ENCODE measurements at regions not wholly inside any gene's neighbourhood (a gene's known extent, or its start where the extent isn't known, plus 50 kb on each side); places are given as distances from the start of the nearest gene placed in this dataset.
"Not testable (repeated sequence)": the region's sequence is repeated elsewhere in the genome, so short reads cannot be mapped to it uniquely, and the experiment has no call there.

DNA sequence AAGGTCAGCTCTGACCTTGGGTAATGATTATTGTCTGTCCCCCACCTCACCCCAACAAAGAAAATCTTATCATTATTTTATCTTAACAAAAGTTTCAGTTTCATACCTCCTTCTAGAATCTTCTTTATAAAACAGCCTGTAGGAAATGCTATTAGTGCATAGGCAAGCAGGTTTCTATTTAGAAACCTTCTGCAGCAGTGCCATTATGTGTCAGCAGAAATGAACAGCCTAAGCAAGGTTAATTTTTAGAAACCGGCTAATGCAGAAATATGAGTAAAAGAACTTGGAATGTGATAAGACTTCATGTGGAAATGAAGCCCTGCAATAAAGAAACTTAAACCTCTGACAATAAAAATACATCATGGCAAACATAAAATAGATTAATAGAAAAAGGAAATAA, 814.4 kb downstream of the FSCB start:
- DNase-seq (ENCODE audit: low spot score) = no peak

DNA sequence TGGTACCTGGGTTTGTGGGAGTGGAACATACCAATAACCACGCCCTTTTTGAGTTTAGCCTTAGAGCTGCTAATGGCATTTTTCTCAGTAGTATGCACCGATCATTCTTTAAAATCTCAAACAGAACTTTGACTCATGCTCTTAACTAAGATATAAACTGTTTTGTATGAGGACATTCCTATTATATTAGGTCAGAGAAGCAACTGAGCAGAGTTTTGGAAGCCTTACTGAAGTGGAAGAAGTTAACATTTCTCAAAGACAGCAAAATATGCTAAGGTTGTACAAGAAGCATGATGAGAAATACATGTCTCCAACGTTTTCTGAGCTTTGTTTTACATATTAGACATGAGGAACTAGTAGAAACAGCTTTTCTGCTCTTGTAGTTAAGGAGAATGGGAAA, 819.2 kb downstream of the FSCB start:
- DNase-seq (ENCODE audit: low spot score) = no peak

DNA sequence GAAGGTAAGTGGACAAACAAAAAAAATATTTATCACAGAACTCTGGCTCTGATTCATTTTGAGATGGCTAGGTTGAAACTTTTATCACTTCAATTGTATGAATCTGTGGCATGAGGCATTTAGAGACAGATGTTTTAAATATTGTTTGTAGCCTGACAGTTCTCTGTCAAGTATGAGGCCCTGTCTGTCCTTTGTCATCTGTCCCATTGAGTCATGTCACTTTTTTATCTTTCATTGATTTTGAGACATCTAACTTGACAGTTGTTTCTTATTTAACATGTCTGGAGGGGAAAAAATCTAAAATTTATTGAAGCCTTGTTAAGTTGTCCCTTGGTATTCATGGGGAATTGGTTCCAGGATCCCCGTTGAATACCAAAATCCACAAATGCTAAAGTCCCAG, 829.5 kb downstream of the FSCB start:
- no peak for DNase-seq (ENCODE audit: low spot score)

DNA sequence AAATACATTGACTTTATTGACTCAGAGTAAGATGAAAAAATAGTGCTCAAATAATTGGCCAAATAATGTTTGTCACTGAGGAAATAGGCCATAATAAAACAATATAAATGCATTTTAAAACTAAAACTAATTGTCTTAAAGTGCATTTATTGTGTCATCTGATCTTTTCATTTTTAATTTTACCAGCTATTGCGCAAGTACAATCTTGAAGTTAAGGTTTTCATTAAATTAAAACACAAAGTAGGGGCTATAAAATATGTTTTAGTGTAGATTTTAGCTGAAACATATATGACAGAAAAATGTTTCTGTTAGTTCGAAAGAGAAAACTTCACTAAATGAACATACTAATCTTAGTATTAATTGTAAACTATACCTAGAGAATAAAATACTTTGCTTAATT, 832.8 kb downstream of the FSCB start:
- DNase-seq (ENCODE audit: low spot score) = no peak

DNA sequence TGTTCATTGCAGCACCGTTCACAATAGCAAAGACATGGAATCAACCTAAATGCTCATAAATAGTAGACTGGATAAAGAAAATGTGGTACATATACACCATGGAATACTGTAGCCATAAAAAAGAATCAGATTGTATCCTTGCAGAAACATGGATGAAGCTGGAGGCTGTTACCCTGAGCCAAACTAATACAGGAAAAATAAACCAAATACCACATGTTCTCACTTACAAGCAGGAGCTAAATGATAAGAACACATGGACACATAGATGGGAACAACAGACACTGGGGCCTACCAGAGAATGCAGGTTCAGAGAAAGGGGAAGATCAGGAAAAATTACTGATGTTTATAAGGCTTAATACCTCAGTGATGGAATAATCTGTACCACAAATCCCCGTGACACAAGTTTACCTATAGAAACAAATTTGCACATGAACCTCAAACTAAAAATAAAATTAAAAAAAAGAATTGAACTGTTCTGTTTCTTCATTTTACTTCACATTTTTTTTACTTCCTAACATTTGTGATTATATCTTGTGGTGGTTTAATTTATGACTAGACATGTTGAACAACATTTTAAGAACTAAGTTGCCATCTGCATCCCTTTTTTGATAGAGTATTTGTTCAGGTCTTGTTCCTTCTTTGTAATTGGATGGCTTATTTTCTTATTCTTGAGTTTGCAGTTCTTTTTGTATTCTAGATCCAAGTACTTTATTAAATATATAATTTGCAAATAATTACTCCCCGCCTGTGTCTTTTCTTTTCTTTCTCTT, 835.2 kb downstream of the FSCB start:
- no peak for DNase-seq (ENCODE audit: low spot score)

DNA sequence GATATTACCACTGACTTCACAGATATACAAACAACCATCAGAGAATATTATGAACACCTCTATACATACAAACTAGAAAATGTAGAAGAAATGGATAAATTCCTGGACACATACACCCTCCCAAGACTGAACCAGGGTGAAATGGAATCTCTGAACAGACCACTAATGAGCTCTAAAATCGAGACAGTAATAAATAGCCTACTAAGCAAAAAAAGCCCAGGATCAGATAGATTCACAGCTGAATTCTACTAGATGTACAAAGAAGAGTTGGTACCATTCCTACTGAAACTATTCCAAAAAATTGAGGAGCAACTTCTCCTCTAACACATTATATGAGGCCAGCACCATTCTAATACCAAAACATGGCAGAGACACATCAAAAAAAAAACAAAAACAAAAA, 837.7 kb downstream of the FSCB start:
- no peak for DNase-seq (ENCODE audit: low spot score)

DNA sequence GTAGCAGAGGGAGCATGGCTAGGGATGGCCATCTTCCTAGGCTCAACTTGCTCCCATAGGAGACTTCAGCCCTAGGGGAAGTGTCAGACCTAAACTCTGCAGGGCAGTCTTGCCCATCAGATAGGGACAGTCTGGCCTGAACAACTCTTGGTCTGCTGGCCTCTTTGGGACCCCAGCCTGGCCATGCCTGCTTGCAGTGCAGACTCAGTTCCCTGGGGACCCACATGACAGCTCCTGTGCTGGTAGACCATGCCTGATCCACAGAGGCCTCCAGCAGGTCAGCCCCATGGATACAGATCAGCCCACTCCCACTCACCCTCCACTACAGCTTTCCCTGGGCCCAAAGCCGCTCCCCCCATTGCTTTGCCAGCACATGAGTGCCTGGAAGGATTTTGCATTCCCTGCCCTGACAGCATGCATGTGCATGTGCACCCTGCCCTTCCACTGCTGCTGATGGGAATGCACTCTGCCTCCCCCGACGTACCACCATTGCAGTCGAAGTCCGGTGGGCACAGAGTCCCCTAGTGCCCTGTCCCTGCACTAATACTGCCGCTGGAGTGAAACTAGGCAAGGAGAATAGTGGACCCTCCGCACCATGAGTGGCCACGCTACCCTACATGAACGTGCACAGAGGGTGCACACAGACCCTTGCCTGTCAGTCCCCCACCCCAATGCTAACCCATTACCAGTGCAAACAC, 841.4 kb downstream of the FSCB start:
- DNase-seq (ENCODE audit: low spot score) = no peak

DNA sequence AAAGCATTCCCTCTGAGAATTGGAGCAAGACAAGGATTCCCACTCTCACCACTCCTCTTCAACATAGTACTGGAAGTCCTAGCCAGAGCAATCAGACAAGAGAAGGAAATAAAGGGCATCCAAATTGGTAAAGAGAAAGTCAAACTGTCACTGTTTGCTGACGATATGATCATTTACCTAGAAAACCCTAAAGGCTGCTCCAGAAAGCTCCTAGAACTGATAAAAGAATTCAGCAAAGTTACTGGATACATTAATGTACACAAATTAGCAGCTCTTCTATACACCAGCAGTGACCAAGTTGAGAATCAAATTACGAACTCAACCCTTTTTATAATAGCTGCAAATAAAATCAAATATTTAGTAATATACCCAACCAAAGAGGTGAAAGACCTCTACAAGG, 851.9 kb downstream of the FSCB start:
- not testable (repeated sequence) for DNase-seq (ENCODE audit: low spot score)

DNA sequence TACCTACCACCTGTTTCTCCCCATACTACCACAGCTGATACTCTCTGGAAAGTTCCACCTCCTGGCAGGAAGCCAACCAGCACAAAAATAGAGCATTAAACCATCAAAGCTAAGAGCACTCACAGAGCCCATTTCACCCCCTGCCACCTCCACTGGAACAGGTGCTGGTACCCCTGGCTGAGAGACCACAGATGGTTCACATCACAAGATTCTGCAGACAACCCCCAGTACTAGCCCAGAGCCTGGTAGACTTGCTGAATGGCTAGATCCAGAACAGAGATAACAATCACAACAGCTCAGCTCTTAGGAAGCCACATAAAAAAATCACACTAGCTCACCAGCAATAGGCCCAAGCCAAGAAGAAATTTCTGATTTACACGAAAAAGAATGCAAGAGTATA, 855.2 kb downstream of the FSCB start:
- no peak for DNase-seq (ENCODE audit: low spot score)

DNA sequence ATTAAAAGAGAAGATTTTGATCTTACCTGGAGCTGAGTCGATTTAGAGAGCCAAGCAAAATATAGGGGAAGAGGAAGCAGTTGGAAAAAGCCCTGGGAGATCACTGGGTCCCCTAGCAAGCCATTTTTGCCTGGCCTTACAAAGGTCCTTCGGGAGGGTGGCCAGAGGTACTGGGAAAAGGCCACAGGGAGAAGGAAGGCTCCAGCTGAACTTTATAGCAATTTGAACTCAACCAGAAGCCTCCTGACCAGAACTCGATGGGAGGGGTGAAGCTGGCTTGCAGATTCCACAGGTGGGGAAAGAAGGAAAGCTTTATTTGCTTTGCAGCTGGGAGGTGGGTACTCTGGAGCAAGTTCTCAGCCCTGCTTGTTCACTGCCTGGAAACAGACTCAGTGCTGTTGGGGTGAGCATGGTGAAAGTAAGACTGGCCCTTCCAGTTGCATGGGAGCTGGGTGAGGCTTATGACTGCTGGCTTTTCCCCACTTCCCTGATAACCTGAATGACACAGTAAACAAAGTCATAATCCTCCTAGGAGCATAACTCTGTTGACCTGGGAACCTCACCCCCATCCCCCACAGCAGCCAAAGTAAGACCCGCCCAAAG, 855.8 kb downstream of the FSCB start:
- no peak for DNase-seq (ENCODE audit: low spot score)

DNA sequence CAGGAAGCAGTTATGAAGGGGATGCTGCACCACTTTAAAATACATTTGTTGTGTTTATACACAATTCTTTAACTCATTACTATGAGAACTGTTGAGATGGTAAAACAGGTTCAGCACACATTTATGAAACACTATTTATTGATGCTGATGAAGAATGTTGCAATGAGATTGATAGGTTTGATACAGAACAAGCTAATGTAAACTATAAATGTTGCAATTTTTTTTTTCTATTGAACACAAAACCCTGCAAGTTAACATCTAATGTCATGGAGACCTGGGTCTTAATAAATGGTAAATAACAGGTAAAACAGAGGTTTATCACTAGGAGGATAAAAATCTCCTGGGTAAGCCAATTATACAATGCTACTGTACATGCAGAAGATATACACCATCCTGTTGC, 857.6 kb downstream of the FSCB start:
- DNase-seq (ENCODE audit: low spot score) = no peak

DNA sequence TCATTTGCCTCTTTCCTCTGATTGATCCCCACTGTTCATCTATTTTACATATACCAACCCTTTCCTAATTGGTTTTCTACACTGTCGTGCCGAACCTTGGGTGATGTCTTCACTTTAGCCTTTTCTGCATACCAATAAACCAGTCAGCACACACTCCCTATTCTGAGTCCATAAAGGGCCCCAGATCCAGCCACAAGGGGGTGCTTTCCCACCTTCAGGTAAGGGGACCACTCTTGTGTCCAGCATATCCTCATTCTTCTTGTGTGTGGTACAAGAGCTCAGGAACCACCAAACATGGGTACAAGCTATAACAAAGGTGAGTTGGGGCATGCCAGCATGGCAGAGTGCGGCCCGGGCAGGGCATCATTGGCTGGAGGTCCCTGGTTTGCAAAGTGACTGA, 859.8 kb downstream of the FSCB start:
- DNase-seq (ENCODE audit: low spot score) = no peak

DNA sequence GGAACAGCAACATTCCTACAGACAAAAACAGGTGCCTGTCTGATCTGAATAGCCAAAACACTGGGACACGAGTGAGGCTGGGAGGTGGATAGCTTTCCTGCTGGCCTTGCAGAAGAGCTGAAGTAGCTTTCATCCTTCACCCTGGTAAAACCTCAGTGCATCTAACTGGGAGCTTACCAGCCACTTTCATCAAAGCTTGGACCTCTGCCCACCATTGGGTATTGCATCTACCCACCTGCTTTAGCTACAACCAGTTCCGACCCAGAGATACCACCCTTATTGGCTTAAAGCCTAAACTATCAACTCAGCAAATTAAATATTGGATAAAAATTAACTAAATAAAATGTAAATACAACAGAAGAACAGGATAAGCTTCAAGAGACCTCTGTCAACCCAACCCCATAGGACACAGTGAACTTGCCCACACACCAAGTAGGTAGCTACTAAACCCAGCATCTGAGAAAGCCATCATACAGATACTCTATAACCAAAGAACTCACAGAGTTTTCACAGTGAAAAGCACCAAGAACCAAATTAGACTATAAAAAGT, 866.3 kb downstream of the FSCB start:
- DNase-seq (ENCODE audit: low spot score) = no peak

DNA sequence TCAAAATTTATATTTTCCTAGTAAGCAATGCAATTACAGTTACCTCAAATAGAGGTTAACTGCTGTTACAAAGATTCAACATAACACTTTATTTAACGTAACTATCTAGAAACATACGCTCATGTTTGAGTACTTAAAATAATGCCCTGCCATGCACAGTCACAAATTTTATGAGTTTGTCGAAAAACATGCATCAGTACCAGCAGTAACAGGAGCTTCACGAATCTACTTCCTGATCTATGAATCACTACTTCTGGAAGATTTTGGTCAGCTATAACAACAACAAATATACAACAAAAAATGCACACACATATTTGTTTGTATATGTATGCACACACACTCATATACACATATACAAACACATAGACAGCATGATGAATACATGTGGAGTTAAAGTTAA, 881.8 kb downstream of the FSCB start:
- no peak for DNase-seq (ENCODE audit: low spot score)

DNA sequence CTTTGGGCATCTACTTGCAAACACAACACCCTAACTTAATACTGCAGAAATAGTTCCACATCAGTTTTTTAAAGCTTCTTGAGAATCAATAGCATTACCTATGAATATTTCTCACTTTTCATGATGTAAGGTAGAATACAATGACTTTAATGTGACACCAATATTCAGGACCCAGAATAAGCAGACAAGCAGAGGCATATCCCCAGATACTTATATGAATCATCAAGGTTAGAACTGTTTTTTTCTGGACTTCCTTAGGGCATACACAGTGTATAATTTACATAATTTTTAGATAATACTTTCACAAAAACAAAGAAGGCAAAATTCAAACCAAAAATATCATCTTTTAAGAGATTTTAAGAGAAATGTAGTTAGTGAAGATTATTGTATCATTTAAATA, 885.8 kb downstream of the FSCB start:
- DNase-seq (ENCODE audit: low spot score) = no peak

DNA sequence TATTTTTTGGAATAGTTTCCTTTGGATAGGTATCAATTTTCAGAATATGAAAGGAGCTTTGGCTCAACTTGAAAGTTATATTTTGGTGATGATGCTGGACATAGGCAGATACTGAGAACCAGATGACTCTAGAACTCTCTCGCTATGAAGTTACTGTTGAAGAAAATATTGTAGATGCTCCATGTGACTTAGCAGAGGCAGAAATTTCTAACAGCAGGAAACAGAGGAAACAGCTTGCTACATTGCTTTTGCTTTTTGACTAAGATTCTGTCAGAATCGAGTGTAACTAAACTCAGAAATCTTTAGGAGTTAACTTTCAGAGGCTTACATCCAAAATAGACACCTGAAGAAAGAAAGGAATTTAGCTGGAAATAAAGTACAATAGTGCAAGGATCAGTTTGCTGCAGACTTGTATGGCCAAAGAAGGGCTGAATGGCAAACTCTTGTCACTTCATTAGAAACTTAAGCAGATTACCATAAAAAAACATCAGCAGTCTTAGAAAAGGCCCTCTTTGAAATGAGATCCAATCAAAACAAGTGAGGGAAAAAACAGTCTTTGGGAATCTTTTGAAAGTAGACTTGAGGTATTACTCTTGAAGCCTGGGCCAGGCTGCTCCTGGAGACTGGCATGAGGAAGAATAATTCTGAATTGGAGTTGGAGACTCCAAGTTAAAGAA, 911.8 kb downstream of the FSCB start:
- DNase-seq (ENCODE audit: low spot score) = no peak

DNA sequence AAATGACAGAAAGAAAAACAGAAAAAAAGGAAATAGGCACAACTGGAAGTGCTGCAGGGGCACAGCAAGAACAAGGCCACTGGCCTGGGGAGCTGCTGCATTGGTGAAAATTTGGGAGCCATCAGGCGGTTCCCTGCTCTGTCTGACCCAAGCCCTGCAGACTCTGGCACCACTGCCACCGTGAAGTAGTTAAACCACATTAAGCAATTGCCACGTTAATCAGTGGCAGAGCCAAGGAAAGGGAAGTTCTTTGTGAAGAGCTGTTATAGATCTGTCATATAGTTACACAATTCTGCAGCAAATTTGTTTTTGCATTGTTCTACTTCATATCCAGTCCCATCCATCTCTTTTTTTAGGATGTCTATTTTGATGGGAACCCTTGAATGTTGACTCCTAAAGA, 915.3 kb downstream of the FSCB start:
- no peak for DNase-seq (ENCODE audit: low spot score)

DNA sequence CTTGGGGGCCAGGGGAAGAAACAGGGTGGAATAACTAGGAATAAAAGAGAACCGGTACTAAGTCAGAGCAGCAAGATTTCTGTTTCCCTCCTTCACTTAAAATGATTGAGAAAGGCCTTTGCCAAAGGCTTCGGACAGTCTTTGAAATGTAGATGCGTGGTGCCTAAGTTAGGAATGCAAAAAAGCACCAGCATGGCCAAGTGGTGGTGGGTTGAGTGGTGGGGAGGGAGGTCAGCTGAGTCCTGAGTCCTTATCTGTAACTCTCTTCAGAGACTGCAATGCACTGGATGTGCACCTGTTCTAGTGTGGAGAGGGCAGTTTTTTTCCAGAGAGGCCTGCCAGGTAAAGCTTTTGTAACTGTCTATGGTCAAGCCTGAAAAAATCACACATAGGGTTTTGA, 919.9 kb downstream of the FSCB start:
- no peak for DNase-seq (ENCODE audit: low spot score)

DNA sequence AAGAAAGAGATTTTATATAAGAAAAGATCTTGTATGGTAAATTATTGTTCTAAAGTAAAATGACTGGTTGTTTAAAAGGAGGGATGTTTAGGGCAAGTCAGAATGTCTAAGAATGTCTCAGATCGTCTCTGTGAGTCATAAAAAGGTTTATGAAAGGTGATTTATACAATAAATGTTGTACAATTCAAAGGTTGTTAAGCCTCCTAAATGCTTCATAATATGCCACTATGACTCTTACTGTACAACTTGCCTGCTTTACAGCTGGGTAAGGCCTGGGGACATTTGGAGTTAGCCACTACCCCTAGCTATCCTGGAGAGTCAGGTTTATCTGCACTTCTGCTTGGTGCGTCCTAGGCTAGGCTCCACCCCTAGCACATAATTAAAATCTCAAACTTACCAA, 927.4 kb downstream of the FSCB start:
- DNase-seq (ENCODE audit: low spot score) = no peak

DNA sequence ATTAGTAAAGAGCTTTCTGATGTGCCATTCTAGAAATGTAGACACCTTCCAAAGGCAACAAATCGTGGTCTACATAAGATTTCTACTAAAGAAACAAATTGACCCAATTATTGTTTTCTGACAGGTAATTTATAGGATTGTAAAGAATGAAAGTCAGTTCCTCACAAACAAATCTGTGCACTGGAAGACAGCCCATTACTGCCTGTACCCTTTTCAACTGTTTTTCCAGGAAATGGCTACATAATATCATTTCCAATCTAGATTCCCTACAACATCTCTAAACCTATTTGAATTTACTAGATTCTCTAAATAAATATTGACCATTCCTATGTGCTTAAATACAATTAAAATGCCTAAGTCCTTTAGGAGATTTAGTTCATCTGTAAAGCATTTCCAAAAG, 939.1 kb downstream of the FSCB start:
- no peak for DNase-seq (ENCODE audit: low spot score)

DNA sequence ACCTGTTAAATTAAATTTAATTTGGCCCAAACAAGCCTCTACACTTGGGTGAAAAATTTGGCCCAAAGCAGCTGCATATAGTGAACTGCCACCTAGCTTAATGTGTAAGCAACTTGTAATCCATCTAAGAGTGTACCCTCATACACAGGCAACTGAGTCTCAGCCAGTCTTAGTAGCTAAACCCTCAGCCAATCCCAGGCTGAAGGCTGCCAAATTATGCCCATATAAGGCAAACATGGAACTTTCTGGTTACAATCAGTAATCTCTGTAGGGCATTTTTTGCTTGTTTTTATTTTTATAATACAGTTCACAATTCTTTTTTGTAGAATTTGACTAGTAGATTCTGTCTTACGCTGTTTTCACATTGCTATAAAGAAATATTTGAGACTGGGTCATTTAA, 958.7 kb downstream of the FSCB start:
- DNase-seq (ENCODE audit: low spot score) = no peak

DNA sequence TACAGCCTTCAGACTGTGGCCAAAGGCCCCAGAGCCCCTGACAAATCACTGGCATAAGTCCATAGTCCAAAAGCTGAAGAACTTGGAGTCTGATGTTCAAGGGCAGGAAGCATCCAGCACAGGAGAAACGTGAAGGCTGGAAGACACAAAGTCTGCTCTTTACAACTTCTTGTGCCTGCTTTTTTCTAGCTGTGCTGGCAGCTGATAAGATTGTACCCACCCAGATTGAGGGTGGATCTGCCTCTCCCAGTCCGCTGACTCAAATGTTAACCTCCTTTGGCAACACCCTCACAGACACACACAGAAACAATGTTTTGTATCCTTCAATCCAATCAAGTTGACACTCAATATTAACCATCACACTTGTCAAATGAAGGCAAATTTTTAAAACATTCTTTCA, 959.5 kb downstream of the FSCB start:
- not testable (repeated sequence) for DNase-seq (ENCODE audit: low spot score)

DNA sequence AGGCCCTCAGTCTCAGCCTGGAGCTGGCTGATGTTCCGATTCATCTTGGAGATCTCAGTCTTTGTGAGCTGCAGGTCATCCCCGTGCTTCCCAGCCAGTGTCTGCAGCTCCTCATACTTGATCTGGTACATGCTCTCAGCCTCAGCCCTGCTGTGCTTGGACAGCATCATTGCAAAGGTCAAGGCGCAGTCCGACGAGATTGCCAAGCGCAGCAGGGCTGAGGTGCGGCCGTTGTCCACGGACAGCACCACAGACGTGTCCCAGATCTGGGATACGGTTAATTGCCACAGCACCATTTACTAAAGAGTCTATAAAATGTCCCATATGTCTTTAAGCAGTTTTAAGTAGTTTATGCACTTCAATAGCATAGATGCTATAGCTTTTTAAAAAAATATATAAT, 965.7 kb downstream of the FSCB start:
- DNase-seq (ENCODE audit: low spot score) = no peak

Data from GM03348 (cell line).